ENCODE measurements at regions not wholly inside any gene's neighbourhood (a gene's known extent, or its start where the extent isn't known, plus 50 kb on each side); places are given as distances from the start of the nearest gene placed in this dataset.
"Not testable (repeated sequence)": the region's sequence is repeated elsewhere in the genome, so short reads cannot be mapped to it uniquely, and the experiment has no call there.

DNA sequence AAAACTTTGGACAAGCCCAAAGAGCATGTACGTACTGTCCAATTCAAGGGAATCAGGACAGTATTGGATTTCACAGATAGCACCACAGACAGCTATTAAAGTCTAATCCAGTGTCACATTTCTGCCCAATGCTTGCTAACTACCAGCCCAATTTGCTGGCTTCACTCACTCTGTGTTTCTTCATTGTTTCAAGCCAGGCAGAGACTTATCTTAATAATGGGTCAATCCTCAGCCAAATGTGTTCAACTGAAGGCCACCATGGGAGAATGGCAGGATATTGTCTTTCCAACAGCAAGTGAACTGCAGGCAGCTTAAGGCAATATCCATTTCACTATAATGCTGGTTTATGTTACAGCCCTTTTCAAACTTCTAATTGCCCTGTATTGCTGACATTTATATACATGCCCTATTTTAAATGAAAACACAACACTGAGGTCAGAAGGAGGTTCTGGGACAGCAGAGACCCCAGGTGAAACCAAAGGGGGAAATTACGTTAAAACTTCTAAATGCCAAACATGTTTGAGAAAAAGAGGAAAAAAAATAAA is 142.1 kb upstream of the RSPO3 start:
- no peaks in the 10 kb centered on the region for H4K20me1 ChIP-seq (ENCODE audit: control insufficient read depth, extremely low read depth, insufficient read depth, low read length)
- no peaks in the 10 kb centered on the region for H3K27me3 ChIP-seq (ENCODE audit: control insufficient read depth, insufficient read depth, low read length)
- no peak overlapping the region for H2AFZ ChIP-seq (ENCODE audit: low read length)
- H3K79me2 ChIP-seq (ENCODE audit: control insufficient read depth, insufficient read depth, low read length) = no peaks in the 10 kb centered on the region
- DNase-seq (ENCODE audit: low read depth in 2 of 2) = no peak
- no peaks in the 10 kb centered on the region for H3K36me3 ChIP-seq (ENCODE audit: control insufficient read depth, insufficient read depth, low read length)
- H3K9ac ChIP-seq (ENCODE audit: insufficient read depth, low read length) = no peak overlapping the region
- TF ChIP-seq EZH2 (IDR thresholded peaks at IDR 0.05; ENCODE audit: low read length, missing control alignments) = no peak
- TF ChIP-seq, protein P1, sequence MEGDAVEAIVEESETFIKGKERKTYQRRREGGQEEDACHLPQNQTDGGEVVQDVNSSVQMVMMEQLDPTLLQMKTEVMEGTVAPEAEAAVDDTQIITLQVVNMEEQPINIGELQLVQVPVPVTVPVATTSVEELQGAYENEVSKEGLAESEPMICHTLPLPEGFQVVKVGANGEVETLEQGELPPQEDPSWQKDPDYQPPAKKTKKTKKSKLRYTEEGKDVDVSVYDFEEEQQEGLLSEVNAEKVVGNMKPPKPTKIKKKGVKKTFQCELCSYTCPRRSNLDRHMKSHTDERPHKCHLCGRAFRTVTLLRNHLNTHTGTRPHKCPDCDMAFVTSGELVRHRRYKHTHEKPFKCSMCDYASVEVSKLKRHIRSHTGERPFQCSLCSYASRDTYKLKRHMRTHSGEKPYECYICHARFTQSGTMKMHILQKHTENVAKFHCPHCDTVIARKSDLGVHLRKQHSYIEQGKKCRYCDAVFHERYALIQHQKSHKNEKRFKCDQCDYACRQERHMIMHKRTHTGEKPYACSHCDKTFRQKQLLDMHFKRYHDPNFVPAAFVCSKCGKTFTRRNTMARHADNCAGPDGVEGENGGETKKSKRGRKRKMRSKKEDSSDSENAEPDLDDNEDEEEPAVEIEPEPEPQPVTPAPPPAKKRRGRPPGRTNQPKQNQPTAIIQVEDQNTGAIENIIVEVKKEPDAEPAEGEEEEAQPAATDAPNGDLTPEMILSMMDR (conservative IDR thresholded peaks at IDR 0.05 in 1 of 2, IDR thresholded peaks at IDR 0.05 in 1 of 2; ENCODE audit: low read depth in 1 of 2, low read length in 2 of 2) = no peak
- no peak overlapping the region for H3K27ac ChIP-seq (ENCODE audit: insufficient read depth, low read length)
- H3K4me2 ChIP-seq (ENCODE audit: extremely low read depth, insufficient read depth, low read length) = no peak overlapping the region
- H3K4me1 ChIP-seq (ENCODE audit: control insufficient read depth, extremely low read depth, insufficient read depth, low read length) = no peaks in the 10 kb centered on the region
- H3K9me3 ChIP-seq (ENCODE audit: control insufficient read depth, insufficient read depth, low read depth, low read length) = no peaks in the 10 kb centered on the region
- H3K4me3 ChIP-seq (replicated peaks in 1 of 4; ENCODE audit: control extremely low read depth in 1 of 4, insufficient read depth in 1 of 4, low read depth in 3 of 4, low read length in 4 of 4) = no peak overlapping the region

DNA sequence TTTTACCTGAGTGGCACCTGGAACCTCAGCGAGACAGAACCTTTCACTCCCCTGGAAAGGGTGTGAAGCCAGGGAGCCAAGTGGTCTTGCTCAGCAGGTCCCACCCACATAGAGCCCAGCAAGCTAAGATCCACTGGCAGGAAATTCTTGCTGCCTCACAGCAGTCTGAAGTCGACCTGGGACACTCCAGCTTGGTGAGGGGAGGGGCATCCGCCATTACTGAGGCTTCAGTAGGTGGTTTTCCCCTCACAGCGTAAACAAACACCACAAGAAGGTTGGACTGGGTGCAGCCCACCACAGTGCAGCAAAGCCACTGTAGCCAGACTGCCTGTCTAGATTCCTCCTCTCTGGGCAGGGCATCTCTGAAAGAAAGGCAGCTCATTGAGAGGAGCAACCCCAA is 134.7 kb upstream of the RSPO3 start:
- no peak for DNase-seq (ENCODE audit: low read depth in 2 of 2)
- Histone ChIP-seq H3K4me3 (replicated peaks in 1 of 4; ENCODE audit: control extremely low read depth in 1 of 4, insufficient read depth in 1 of 4, low read depth in 3 of 4, low read length in 4 of 4) (no peak overlapping the region), H3K79me2 (ENCODE audit: control insufficient read depth, insufficient read depth, low read length) (no peaks in the 10 kb centered on the region), H3K4me2 (ENCODE audit: extremely low read depth, insufficient read depth, low read length) (no peak overlapping the region), H3K9me3 (ENCODE audit: control insufficient read depth, insufficient read depth, low read depth, low read length) (no peaks in the 10 kb centered on the region), H3K4me1 (ENCODE audit: control insufficient read depth, extremely low read depth, insufficient read depth, low read length) (no peaks in the 10 kb centered on the region), H3K9ac (ENCODE audit: insufficient read depth, low read length) (no peak overlapping the region), H4K20me1 (ENCODE audit: control insufficient read depth, extremely low read depth, insufficient read depth, low read length) (no peaks in the 10 kb centered on the region), H3K27me3 (ENCODE audit: control insufficient read depth, insufficient read depth, low read length) (no peaks in the 10 kb centered on the region), H3K27ac (ENCODE audit: insufficient read depth, low read length) (no peak overlapping the region), H2AFZ (ENCODE audit: low read length) (no peak overlapping the region), H3K36me3 (ENCODE audit: control insufficient read depth, insufficient read depth, low read length) (no peaks in the 10 kb centered on the region)
- TF ChIP-seq, protein P1 (conservative IDR thresholded peaks at IDR 0.05 in 1 of 2, IDR thresholded peaks at IDR 0.05 in 1 of 2; ENCODE audit: low read depth in 1 of 2, low read length in 2 of 2) = no peak
- TF ChIP-seq EZH2 (IDR thresholded peaks at IDR 0.05; ENCODE audit: low read length, missing control alignments) = no peak

DNA sequence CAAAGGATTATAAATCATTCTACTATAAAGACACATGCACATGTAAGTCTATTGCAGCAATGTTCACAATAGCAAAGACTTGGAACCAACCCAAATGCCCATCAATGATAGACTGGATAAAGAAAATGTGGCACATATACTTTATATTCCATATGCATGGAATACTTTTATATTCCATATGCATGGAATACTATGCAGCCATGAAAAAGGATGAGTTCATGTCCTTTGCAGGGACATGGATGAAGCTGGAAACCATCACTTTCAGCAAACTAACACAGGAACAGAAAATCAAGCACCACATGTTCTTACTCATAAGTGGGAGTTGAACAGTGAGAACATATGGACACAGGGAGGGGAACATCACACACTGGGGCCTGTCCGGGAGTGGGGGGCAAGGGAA is 130.3 kb upstream of the RSPO3 start:
- not testable (repeated sequence) for H3K27me3 ChIP-seq (ENCODE audit: control insufficient read depth, insufficient read depth, low read length); H2AFZ ChIP-seq (ENCODE audit: low read length); H3K4me1 ChIP-seq (ENCODE audit: control insufficient read depth, extremely low read depth, insufficient read depth, low read length); DNase-seq (ENCODE audit: low read depth in 2 of 2); H4K20me1 ChIP-seq (ENCODE audit: control insufficient read depth, extremely low read depth, insufficient read depth, low read length); H3K4me3 ChIP-seq (replicated peaks in 1 of 4; ENCODE audit: control extremely low read depth in 1 of 4, insufficient read depth in 1 of 4, low read depth in 3 of 4, low read length in 4 of 4); H3K27ac ChIP-seq (ENCODE audit: insufficient read depth, low read length); H3K79me2 ChIP-seq (ENCODE audit: control insufficient read depth, insufficient read depth, low read length); H3K4me2 ChIP-seq (ENCODE audit: extremely low read depth, insufficient read depth, low read length); H3K9ac ChIP-seq (ENCODE audit: insufficient read depth, low read length); H3K36me3 ChIP-seq (ENCODE audit: control insufficient read depth, insufficient read depth, low read length); H3K9me3 ChIP-seq (ENCODE audit: control insufficient read depth, insufficient read depth, low read depth, low read length)
